ENCODE measurements at regions not wholly inside any gene's neighbourhood (a gene's known extent, or its start where the extent isn't known, plus 50 kb on each side); places are given as distances from the start of the nearest gene placed in this dataset.
"Not testable (repeated sequence)": the region's sequence is repeated elsewhere in the genome, so short reads cannot be mapped to it uniquely, and the experiment has no call there.

GRCh38 chr22:25462474-25463346 is 101.8 kb upstream of the GRK3 start:
- FAIRE-seq = not testable (repeated sequence)

DNA sequence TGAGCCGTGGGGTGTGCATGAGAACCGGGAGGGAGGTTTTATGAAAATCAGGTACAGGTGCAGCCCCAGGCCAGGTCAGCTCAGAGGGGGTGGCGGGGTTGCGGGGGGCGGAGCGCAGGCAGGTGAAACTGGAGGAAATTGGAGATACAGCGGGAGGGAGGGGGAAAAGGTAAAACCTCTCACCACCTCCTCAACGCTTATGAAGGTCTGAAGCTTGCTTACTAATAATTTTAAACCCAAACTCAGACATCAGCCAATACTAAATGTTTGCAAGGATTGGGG is 101.2 kb upstream of the GRK3 start:
- not testable (repeated sequence) for FAIRE-seq

DNA sequence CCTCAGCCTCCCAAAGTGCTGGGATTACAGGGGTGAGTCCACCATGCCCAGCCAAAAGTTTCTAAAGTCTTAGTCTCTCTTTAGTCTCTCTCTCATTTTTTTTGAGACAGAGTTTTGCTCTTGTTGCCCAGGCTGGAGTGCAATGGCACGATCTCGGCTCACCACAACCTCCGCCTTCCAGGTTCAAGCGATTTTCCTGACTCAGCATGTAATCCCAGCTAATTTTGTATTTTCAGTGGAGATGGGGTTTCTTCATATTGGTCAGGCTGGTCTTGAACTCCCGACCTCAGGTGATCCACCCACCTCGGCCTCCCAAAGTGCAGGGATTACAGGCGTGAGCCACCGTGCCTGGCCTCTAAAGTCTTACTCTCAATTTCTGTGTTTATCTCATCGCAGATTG is 100.1 kb upstream of the GRK3 start:
- FAIRE-seq = not testable (repeated sequence)

DNA sequence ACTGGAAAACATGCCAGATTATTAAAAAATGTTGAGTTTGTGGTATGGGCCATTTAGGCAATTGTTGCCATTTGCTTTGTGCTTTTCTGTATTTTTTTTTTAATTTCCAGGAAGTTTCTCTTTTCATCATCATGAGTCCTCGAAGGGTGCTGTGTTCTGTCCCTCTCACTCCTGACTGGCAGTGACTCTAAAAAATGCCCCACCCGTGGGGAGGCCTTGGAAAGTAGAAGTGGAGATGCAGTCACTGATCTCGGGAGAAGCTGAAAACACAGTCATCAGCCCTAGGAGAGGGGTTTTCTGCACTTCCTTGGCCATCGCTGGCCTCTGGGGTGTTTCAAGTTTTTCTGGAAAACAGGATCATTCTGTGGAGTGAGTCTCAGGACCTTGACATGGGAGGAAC is 98.5 kb upstream of the GRK3 start:
- FAIRE-seq = no peak

DNA sequence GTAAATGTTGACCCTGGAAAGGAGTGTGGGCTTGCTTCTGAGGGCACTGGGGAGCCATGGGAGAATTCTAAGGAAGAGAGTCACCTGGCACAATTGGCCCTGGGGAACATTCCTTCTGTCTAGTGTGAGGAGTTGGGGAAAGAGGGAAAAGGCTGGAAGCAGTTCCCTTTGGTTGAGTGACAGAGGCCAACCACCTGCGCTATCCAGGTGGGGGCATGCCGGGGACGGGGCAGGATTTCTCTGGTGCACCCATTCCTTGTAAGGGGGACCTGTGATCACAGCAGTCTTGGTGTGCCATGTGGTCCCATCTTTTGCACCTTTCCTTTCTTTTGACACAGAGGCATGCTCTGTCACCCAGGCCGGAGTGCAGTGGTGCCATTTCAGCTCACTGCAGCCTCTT is 92.1 kb upstream of the GRK3 start:
- no peak for FAIRE-seq

GRCh38 chr22:25475257-25476022 is 89.0 kb upstream of the GRK3 start:
- FAIRE-seq = peak; percentile 92

DNA sequence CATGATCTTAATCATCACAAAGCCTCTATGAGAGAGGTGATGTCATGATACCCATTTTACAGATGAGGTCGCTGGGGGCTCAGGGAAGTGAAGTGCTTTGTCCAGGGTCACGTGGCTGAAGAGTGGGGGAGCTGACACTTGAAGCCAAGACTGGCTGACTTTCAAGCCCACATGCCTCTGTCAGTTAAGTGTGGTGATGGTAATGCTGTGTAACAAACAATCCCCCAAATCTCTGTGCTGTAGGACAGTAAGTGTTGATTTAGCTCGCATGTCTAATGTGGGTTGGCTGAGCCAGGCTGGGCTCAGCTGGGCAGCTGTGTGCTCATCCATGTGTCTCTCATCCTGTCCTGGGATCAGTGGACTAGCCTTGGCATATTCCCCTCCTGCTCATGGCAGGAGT is 87.1 kb upstream of the GRK3 start:
- FAIRE-seq = no peak

DNA sequence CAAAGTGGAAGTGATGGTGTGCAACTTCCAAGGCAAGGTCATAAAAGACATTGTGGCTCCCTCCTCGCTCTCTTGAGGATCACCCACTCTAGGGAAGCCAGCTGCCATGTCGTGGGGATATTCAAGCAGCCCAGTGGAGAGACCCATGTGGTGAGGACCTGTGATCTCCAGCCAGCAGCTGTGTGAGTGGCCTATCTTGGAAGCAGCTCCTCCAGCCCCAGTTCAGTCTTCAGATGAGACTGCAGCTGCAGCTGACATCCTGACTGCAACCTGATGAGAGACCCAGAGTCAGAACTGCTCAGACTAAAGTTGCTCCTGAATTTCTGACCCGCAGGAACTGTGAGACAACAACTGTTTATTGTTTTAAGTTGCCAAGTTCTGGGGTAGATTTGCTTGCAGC is 86.4 kb upstream of the GRK3 start:
- no peak for FAIRE-seq

DNA sequence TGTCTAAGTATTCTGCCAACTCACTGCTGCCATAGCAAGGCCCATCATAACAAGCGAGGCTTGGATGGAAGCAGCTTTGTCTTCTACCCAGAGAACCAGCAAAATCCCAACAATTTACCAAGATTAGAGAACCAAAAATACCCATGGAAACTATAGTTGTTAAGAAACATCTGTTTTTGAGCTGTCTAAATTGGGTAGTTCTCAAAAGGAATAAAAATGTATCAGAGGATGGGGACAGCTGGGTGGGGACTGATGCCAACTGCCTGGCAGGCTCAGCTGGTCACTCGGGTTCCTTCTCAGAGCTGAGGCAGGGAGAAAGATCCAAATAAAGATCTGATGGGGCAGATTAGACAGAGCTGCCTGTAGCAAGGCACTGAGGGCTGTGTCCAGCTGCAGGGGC is 85.9 kb upstream of the GRK3 start:
- no peak for FAIRE-seq

- FAIRE-seq = not testable (repeated sequence)
Observed at GRCh38 chr22:25480868-25481267, 83.6 kb upstream of the GRK3 start.

GRCh38 chr22:25482091-25482760 is 82.2 kb upstream of the GRK3 start:
- no peak for FAIRE-seq

DNA sequence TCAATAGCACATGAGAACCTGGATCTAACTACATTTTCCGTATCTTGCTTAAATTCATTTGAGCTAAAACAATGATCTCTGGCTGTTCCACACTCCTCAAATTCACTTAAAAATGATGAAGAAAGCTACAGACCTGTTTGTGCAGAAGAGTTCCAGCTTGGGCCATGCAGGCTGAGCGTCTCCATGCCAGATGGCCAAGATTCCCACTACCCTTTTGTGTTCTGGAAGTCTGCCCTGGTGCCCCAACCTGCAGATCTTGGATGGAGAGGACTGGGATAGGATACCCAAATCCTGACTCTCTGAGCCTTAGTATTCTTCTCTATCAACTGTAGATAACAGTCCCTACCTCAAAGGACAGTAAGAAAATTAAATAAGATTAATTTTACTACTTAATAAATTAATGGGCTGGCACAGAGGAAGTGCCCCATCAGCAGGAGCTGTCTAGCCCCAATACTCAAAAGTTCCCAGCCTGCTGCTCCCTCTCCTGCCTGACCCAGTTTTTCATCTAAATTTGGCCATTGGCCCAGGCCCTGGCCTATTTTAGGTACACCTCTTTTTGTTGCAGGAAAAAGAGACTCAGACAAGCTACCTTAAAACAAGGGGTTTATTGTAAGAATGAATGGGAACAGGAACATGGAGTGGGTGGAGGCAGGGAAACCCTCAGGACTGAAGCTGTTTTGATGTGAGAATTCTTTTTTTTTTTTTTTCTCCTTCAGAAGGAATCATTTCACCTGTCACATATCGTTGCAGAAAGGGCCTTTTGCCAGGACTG is 81.4 kb upstream of the GRK3 start:
- no peak for FAIRE-seq

GRCh38 chr22:25483931-25484330 is 80.5 kb upstream of the GRK3 start:
- FAIRE-seq = no peak

DNA sequence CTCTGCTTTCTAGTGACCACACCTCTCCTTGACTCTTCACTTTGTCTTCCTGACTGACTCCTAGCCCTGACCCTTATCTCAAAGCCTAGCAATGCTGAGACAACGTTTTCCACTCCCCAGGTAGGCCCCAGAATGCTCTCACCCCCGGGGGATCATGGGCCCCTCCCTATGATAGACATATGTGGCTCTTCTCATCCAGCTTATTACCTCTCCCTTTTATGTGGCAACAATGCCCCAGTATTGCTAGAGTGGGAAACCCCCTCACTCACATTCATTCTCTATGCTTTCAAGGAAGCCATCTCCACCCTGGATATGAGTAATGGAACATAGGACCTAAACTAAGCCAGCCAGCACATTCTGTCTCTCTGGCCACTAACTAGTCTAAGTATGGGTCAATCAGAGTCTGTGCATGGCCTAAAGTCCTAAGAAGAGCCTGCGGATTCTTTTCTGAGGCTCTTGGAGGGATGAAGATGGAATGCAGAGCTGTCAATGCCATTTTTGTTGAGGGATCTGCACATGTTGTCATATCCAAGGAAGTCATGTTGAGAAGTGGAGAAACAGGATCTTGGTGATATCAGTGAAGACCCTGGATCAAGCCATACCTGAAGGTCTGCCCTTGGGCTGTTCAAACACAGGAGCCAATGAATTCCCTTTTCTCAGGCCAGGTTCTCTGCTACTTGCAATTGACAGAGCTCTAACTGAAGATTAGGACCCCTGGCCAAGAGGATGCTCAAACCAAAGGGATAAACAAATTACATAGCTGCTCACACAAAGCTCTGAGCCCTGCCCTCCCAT is 79.8 kb upstream of the GRK3 start:
- no peak for FAIRE-seq

- no peak for FAIRE-seq
Observed at GRCh38 chr22:25485626-25486545, 78.6 kb upstream of the GRK3 start.

DNA sequence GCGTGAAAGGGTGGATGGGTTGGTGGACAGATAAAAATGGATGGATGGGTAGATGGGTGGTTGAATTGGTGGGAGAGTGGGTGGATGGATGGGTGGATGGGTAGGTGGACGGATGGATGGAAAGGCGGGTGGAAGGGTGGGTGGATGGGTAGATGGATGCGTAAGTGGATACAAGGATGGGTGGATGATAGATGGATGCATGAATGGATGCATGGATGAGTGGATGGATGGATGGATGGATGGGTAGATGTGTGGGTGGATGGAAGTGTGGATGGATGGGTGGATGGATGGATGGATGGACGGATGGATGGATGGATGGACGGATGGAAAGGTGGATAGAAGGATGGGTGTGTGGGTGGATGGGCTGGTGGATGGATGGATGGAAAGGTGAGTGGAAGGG is 77.0 kb upstream of the GRK3 start:
- FAIRE-seq = no peak

DNA sequence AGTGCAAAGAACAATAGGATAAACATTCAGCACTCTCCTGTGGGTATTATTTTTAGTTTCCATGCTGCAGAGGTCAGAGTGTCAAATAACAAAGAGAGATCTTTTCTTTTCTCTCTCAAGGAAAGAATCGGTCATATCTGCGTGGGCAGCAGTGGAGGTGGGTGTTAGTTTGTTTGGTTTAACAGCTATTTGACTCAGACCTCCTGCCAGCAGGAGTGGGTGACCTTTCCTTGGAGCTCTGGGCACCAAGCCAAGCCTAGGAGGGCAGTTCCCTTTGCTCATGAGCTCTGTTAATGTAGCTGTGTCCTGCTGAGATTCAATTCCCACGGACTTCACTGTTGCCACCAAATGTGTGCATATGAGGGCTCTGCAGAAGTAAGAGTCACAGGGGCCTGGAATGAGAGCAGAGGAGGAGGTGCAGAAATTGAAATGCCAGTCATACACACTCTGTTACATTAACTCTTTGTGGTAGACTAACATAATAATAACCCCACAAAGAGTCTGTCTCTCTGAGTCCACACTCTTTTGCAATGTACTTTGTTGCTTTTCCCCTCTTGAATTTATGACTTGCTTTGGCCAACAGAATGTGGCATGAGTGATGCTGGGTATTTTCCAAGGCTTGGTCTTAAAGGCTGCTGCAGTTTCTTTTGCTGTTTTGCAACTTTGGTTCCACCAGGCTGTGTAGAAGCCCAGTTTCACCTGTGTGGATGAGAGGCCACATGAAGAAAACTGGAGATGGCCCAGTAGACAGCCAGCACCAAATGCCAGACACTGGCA is 76.0 kb upstream of the GRK3 start:
- no peak for FAIRE-seq

- FAIRE-seq = no peak
Observed at GRCh38 chr22:25489947-25490346, 74.5 kb upstream of the GRK3 start.

DNA sequence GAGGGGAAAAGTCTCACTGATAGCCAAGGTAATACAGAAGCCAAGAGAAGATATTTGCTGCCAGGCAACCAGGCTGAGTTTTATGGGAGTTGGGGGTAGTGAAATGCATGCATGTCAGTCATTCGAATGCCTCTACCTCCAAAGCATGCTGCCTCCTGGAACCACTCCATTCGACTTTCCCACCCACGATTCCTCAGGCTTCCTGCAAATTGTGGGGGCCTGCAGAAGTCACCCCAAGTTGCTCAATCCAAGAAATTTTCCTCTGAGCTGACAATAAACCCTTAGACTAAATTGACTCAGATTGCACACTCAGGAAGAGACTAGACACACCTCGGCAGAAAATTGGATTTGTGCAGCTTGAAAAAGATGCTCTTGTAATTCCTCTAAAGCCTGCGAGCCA is 73.6 kb upstream of the GRK3 start:
- FAIRE-seq = no peak

- FAIRE-seq = no peak
Observed at GRCh38 chr22:25492162-25492561, 72.3 kb upstream of the GRK3 start.
